GM19438 (cell line): ENCODE measurements at regions not wholly inside any gene's neighbourhood (a gene's known extent, or its start where the extent isn't known, plus 50 kb on each side); places are given as distances from the start of the nearest gene placed in this dataset.
A peak's percentile ranks its signal among the peaks of the same experiment; 100 is the strongest.

Source experiments
- ATAC-seq: cut with Tn5 transposase; IDR thresholded peaks from one replicate; pipeline ENCODE4 v1.9.1; 2021; ENCODE audit warnings: low read depth; ENCODE audit not compliant: unreplicated experiment

DNA sequence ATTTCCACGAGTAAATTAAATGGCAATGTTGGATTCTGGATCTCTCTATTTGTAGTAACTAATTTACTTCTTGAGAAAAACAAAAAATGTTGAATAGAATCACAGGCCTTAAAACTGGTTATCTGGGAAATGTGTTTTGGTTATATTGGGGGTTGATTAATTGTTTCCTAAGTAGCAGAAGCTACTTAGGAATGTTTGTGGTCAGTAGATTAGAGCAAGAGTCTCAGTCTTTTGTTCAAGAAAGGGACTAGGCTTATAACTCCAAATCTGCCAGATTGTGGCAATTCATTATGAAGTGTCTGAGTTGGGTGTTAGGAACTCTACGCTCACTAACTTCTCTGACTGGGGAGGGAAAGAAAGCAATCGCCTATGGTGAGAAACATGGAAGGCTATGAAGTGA is 244.3 kb upstream of the PHYHIPL start:
- ATAC-seq = no peak

DNA sequence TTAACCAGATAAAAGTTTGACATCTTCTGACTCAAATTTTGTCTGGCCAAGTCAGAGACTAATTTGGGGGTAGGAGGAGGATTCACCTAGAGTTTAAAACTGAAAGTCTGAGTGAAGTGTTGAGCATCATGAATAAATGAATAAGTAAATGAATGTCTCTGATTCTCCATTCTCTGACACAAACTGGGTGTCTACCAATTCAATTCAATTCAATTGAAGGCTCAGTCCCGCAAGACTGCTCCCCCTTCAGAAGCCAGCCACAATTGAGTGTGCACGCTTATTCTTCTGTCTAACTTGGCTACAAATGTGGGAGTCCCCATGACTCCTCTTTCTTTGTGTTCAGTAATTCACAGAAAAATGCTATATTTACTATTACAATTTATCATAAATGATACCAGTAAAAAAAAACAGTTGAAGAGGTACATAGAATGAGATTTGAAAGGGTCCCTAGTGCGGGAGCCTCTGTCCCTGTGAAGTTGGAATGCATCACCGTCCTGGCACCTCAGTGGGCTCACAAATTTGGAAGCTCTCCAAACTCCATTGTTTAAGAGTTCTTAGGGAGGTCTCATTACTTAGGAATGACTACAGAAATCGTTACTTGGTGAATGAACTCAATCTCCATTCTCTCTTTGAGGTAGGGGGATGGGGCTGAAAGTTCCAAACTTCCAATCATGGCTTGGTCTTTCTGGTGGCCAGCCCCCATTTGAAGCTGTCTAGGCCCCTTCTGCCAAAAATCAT is 243.7 kb upstream of the PHYHIPL start:
- no peak for ATAC-seq

DNA sequence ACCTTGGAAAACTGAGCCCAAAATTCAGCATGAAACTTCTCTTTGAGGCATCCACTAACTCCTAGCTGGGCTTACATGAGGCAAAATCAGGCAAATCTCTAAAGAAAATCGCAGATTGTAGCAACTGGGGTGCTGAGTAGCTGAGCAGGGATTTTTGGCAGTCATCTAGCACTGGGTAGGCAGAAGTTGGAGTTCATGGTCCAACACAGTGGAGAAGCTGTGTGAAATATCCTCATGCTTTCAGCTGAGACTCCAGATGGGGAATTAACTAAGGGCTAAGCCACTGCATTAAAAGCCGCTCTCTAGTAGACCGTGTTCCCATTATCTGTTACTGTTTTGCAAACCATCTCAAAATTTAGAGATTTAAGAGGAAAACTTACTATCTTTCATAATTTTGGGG is 240.1 kb upstream of the PHYHIPL start:
- no peak for ATAC-seq

DNA sequence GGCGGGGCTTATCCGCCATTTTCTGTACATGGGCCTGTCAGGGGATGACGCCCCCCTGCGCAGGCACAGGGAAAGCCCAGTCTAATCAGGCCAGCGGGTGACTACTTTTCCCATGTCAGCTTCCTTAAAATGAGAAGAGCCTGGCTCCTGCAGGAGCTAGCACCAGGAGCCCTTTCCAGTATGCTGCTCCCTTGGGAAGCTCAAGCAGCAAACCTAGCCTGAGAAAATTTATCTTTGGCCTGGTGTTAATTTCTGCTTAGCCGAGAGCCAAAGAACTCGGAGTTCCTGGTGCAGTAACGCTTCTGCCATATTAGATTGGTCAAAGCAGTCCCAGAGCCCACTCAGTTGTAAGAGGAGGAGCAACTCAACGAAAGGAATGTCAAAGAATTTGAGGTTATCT is 239.0 kb upstream of the PHYHIPL start:
- ATAC-seq = no peak

DNA sequence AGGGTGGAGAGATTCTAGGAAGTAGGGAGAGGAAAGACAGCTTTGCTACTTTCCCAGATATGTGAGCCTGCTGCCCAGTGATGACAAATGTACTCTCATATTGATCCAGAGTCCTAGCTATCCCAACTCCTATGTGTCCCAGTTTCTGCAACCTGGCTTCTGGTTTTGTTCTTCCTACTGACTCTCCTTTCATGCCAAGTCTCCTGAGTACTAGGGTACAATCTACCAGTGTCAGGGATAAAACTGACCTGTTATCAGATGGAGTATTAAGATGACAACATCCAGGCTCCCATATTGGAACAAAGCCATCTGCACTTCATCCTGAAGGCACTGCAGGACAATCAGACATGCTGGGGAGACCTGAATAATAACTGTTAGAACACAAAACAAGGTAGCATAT is 233.7 kb upstream of the PHYHIPL start:
- ATAC-seq = no peak

DNA sequence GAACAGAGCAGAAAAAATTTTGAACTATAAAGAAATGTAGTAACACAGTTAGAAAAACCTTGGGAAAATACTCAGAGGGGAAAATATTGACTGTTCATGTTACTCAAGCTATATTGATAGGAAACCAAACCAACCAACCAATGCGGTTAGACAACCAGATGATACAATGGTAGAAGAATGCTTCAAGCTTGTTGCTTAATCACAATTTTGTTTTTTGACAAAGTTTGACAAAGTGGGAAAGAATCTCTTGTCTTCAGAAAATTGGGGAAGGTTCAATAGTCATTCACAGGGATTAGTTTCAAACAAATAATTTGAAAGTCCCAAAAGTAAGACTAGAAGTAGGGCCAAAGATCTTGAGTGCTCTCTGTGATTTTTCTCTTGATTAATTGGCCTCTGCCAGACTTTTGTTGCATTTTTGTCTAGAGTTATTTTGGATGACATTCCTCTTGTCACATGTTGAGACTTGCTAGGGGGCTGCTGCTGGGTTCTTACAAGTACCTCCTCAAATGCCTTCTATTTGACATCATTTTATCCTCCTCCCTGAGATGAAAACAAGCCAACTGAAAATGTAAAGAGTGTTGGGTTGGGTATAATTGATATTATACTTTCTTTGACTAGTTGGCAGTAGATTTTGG is 233.1 kb upstream of the PHYHIPL start:
- ATAC-seq = no peak

DNA sequence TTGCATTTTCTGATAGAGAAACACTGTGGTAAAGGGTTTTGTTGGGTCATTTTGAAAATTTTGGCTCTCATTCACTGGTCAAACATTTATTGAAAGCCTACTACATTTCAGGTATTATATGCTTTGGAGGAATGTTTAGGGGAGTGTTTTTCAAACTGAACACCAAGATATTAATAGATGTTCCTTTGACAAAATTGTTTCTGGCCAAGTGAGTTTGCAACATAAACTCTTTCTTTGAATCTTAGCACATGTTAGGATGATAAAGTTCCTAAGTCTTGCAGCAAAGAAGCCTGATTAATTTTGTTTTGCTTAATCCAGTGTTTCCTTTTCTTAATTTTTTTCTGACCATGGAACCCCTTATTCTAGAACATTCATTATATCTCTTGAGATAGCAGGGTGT is 232.5 kb upstream of the PHYHIPL start:
- ATAC-seq = no peak

DNA sequence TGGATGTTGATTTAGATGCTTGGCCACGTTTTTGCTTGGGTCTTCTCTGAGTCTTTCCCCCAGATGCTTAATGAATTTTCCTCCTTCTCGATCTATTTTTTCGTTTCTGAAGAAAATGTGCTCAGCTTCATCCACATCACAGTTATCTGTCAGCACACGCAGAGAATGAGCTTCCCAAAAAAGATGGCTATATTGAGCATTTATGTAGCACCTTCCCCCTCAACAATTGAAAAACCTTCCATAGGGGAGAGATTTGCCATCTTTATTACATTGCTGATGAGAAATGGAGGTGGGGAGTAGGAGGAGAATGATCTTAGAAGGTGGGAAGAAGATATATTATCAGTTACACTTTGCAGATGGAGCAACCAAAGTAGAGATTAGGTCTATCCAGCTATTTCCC is 228.1 kb upstream of the PHYHIPL start:
- no peak for ATAC-seq

DNA sequence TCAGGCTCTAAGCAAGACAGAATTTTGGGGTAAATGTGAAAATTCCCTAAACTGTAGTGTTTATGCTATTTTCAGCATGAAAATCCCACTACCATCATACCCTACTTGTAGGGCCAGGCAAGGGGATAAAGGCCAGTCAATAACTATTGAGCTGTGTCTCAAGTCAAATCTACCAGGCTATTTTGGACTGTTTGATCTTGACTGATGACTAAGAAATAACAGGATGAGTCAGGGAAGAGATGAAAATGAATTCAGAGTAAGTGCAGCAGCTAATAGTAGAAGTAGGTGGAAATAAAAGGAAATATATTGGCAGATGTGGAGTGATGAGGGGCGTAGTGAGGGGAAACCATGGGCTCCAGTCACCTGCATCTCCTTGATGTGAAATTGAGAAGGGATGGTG is 225.8 kb upstream of the PHYHIPL start:
- ATAC-seq = no peak

DNA sequence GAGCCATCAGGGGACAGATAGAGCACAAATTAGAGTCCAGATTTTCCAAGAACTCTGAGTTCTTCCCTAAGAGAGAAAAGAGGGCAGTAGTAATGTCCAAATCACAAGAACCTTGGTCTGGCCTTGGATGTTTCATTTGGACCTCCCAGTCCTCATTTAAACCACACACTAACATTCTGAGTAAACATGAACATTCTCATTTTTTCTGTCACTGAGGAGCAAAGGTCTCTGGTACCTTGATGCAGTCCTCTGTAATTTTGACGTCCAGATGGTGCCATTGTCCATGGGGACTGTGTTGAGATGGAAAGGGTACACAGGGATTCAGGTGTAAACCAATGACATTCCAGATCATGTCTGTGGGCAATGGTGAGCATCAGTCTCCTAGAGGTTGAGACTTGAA is 225.4 kb upstream of the PHYHIPL start:
- no peak for ATAC-seq

DNA sequence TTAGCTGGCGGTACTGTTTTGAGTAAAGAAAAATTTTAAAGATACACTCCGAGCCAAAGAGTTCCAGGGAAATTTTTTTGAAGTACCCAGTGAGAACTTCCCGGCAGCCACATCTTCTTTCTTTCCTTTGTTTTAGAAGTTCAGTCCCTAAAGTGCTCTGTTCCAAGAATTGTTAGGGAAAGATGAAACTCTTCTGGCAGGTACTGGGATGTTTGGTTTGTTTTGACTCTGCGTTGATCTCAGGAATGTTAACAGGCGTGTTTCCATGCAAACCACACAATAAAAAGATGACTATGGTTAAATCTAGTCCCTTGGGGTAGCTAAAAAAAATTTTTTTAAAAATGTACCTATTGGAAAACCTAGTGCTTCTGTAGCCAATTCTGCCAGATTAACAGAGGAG is 224.7 kb upstream of the PHYHIPL start:
- no peak for ATAC-seq

DNA sequence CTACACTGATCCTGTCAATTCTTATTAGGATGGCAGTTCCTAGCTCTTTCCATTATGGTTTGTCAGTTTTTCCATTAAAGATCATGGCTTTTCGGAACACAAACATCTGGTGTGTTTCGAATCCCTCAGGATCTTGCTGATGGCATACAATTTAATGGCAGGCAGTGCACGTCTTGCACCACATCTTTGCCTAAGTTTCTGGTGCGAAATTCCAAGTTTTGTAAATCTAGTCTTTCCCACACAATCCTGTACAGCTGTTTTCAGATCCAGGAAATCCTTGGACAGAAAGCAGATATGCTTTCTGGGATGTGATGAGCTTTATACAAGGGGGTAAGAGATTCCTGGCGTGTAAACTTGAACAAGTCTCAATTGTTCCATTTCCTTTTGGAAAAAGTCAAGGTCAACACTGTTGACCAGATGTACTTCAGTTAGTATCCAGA is 224.3 kb upstream of the PHYHIPL start:
- no peak for ATAC-seq

DNA sequence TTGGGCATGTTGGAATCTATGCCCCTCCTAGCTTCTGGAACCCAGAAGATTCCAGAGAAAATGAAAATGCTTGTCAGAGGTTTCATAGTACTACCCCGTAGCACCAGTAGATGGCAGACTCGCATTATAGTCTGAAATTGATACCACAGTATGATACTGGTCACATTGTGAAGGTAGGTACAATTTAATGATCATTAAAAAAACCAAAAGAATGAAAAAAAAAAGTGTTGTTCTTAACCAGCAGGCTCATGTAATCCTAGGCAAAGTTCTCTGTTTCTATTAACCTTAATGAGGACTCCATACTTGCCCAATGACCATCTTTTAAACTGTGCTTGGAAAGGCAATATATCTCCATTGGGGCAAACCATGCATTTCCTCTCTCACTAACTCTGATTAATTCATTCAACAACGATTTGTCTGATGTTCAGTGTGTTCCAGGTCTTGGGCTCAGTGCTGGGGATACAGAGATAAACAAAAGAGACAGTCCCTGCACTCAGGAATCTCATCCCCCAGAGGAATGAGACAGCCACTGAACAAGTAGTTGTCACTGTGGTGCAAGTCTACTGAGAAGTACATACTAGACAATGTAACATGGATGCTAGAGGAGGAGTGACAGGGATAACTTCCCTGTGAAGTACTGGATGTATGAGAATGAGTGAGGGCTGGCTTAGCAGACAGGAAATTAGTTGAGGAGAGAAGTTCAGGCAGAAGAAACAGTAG is 223.5 kb upstream of the PHYHIPL start:
- peak; percentile 79 for ATAC-seq

DNA sequence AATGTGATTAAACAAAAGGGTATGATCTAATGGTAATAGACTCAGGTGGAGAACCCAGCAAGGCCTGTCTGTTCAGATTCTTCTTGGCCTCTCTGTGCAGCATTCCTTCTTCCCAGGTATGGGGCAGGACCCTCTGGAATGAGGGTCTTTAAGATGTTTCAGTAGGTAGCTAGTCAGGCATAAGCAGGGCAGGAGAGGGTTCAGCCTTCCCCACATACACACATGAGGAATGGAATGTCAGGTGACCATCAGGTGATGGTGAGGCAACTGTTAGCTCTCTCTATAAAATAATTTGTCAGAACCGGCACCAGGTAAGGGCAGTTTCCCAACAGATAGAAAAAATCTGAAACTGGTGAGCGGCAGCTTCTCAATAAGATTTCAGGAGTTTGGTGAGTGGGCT is 222.3 kb upstream of the PHYHIPL start:
- ATAC-seq = no peak

DNA sequence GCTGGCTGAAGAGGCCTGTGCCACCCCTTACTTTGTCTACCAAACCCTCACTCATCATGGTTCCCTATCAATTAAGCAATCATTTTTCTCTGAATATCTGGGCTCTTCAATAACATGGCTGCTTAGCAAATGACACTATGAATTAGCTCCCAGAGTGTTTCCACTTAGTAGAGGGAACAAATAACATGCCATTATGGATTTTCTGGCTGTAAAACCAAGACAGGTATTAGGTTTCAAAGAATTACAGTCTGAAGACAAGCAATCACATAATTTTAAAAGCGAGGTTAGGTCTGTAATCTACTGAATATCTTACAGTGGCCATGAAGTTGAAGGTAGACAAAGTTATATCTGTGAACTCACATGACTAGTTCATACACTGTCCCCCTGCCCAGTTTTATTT is 220.8 kb upstream of the PHYHIPL start:
- no peak for ATAC-seq

DNA sequence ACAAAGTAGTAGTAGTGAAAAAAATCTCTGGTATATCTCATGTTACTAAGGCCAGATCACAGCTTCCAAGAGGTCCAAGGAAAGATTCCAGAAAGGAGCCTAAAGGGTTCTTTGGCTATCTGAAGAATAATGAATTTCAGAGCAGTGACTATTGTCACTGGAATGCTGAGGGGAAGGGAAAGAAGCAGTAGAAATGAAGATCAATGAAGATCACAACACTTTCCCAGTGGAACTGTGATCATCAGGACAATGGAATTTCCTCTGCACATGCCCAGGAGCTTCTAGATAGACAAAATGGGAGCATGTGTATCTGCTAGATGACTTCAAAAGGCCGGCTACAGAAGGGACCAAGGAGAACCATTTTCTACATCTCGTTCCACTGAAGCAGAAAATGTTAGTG is 219.5 kb upstream of the PHYHIPL start:
- ATAC-seq = no peak

DNA sequence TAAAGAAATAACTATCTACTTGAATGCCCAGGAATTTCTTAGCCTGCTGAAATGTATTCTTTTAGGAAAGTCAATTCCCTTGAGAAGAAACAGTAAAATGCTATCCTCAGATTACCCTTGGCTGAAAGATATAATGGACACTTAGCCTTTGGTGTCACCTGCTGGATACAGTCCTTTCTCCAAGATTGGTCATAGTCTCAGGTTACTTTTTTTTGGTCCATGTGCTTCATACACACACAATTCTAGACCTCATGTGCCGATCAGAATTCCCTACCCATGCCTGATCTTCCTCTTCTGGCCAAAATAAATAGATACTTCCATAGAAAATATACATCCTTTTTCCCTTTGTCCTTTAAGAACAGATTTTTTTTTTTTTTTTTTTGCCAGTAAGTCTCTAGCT is 218.9 kb upstream of the PHYHIPL start:
- ATAC-seq = no peak

DNA sequence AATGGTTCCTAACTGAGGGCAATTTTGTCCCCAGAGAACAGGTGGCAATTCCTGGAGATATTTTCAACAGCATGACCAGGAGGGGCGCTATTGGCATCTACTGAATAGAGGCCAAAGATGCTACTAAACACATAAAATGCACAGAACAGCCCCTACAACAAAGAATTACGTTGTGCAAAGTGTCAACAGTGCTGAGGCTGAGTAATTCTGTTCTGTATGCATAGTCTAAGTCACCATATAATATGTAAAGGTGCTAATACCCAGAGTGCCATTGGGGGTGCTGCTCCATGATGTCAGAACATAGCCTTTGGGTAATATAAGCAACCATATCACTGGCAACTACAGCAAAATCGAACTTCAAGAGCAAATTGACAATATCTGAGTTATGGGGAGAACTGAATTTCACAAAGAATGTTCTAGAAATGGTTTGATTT is 213.3 kb upstream of the PHYHIPL start:
- no peak for ATAC-seq

DNA sequence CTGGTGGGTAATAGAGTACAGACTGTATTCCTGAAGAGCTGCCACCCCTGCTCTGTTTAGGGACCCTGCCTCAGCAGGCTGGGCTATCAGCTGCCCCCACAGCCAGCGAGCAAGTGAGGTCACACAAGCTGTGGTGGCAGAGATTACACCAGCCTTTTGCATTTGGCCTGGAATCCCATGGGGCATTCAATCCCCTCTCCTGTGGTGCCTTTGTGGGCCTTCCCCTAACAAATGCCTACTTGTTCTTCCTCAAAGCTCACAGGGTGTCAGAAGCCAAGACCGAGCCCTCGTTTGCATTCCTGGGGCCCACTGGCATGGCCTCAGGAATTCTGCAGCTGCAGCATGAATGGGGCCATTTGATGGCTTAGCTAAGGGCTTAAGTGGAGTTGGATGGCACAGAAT is 212.7 kb upstream of the PHYHIPL start:
- no peak for ATAC-seq

DNA sequence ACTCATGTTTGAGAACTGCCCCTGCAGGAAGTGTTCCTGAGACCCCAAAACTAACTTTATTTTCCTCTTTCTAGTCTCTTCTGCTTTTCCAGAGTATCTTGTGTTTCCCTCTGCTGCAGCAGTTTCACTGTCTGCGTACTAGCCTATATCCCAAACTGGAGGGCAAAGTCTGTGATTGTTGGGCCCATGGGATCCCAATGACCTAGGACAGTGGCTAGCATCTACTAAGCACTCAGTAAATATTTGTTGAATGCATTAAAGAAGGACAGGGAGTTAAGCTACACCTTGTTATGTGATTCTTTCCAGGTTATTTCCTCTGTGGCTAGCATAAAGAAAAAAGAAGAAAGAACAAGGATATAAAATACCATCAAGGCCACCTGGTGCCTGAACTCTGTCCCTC is 210.6 kb upstream of the PHYHIPL start:
- ATAC-seq = no peak

DNA sequence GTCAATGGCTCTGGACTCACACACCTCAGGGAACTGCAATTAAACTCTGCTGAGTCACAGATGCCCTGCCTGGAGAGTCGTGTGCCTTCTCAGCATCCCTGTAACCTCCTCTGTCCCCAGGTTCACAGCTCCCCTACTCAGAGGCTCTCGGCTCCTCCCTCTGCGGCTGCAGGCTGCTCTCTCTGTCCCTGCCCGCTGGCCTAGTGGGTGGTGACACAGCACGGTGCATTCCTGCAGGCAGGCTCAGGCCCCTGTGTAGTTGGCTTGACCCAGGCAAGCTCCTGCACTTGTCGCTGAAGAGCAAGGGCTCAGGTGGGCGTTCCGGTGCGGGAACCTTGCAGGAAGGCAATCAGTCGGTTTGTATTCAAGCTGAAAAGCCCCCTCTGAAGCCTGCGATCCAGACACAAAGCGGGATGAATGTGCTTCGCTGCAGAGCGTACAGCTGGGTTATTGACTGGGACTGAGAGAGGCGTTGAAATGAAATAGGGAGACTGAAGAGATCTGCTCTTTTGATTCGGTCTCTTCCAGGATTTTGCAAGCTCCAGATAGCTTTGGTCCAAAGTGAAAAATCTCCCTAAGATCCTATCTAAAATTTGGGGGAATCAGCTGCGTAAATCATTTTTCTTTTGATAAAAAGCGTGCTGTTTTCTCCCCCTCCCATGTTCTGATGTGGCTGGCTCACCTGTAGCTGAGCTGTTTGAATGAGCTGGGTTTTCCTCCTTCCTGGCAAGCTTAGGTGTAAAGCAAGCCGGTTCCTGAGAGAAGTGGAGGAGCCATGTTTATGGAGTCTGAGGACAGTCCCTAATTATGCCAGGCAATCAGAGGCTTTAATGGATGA is 208.7 kb upstream of the PHYHIPL start:
- ATAC-seq = no peak
